HG02852 (cell line): ENCODE measurements at regions not wholly inside any gene's neighbourhood (a gene's known extent, or its start where the extent isn't known, plus 50 kb on each side); places are given as distances from the start of the nearest gene placed in this dataset.
"Not testable (repeated sequence)": the region's sequence is repeated elsewhere in the genome, so short reads cannot be mapped to it uniquely, and the experiment has no call there.

Source experiments
- ATAC-seq: cut with Tn5 transposase; IDR thresholded peaks from one replicate; pipeline ENCODE4 v1.9.1; 2021; ENCODE audit warnings: mild to moderate bottlenecking, moderate library complexity; ENCODE audit not compliant: unreplicated experiment

GRCh38 chr16:72598696-72599095 is 426.7 kb upstream of the PMFBP1 start:
- no peak for ATAC-seq

- ATAC-seq: no peak
Measured at GRCh38 chr16:72597938-72598337, 426.0 kb upstream of the PMFBP1 start.

GRCh38 chr16:72596373-72596772 is 424.4 kb upstream of the PMFBP1 start:
- no peak for ATAC-seq

- ATAC-seq: peak; percentile 92
Measured at GRCh38 chr16:72590151-72590937, 418.4 kb upstream of the PMFBP1 start.

- ATAC-seq: no peak
Measured at GRCh38 chr16:72588551-72588950, 416.6 kb upstream of the PMFBP1 start.

- ATAC-seq: not testable (repeated sequence)
Measured at GRCh38 chr16:72578061-72578460, 406.1 kb upstream of the PMFBP1 start.

GRCh38 chr16:72576189-72576588 is 404.2 kb upstream of the PMFBP1 start:
- no peak for ATAC-seq

- ATAC-seq: no peak
Measured at GRCh38 chr16:72569677-72570076, 397.7 kb upstream of the PMFBP1 start.

GRCh38 chr16:72568502-72568901 is 396.5 kb upstream of the PMFBP1 start:
- no peak for ATAC-seq

GRCh38 chr16:72566174-72566573 is 394.2 kb upstream of the PMFBP1 start:
- ATAC-seq: no peak

- ATAC-seq: no peak
Measured at GRCh38 chr16:72565106-72565505, 393.2 kb upstream of the PMFBP1 start.

GRCh38 chr16:72560617-72561016 is 388.7 kb upstream of the PMFBP1 start:
- ATAC-seq: no peak

GRCh38 chr16:72558501-72558900 is 386.5 kb upstream of the PMFBP1 start:
- no peak for ATAC-seq

GRCh38 chr16:72554935-72555334 is 383.0 kb upstream of the PMFBP1 start:
- ATAC-seq: no peak

- no peak for ATAC-seq
Measured at GRCh38 chr16:72552654-72553053, 380.7 kb upstream of the PMFBP1 start.

- no peak for ATAC-seq
Measured at GRCh38 chr16:72551649-72552048, 379.7 kb upstream of the PMFBP1 start.

GRCh38 chr16:72549878-72550277 is 377.9 kb upstream of the PMFBP1 start:
- no peak for ATAC-seq

- ATAC-seq: no peak
Measured at GRCh38 chr16:72542102-72542501, 370.1 kb upstream of the PMFBP1 start.

GRCh38 chr16:72537664-72538063 is 365.7 kb upstream of the PMFBP1 start:
- no peak for ATAC-seq

- no peak for ATAC-seq
Measured at GRCh38 chr16:72536723-72537435, 364.9 kb upstream of the PMFBP1 start.

GRCh38 chr16:72532906-72533410 is 361.0 kb upstream of the PMFBP1 start:
- no peak for ATAC-seq

- ATAC-seq: no peak
Measured at GRCh38 chr16:72530434-72530833, 358.5 kb upstream of the PMFBP1 start.
